ENCODE measurements at regions not wholly inside any gene's neighbourhood (a gene's known extent, or its start where the extent isn't known, plus 50 kb on each side); places are given as distances from the start of the nearest gene placed in this dataset.

- Histone ChIP-seq H3K4me1 (ENCODE audit: control insufficient read depth, insufficient read depth, low read length) (no peaks in the 10 kb centered on the region), H3K27ac (ENCODE audit: low read length) (no peak overlapping the region), H3K27me3 (ENCODE audit: control insufficient read depth, insufficient read depth, low read length) (no peaks in the 10 kb centered on the region), H3K9me3 (ENCODE audit: control insufficient read depth, insufficient read depth, low read length) (no peaks in the 10 kb centered on the region), H3K4me3 (ENCODE audit: low read length) (no peak overlapping the region), H3K36me3 (ENCODE audit: control insufficient read depth, insufficient read depth, low read length) (no peaks in the 10 kb centered on the region)
- H3K4me1 Mint-ChIP-seq: peaks cover 4 to 11% of the 10 kb centered on the region in 2 donors
- H3K36me3 Mint-ChIP-seq: no peaks in the 10 kb centered on the region
- TF ChIP-seq CTCF (IDR thresholded peaks at IDR 0.05): no peak
- intact Hi-C loops (cut with micrococcal nuclease): no loop called here
- no peak overlapping the region for H3K27ac Mint-ChIP-seq
- ATAC-seq: no peak
- no peak overlapping the region for H3K4me3 Mint-ChIP-seq
- H3K27me3 Mint-ChIP-seq (ENCODE audit: low read depth in 2 of 2): peaks cover 31 to 39% of the 10 kb centered on the region in 2 donors
- no peak for DNase-seq
- WGBS (ENCODE audit: insufficient coverage): 91% methylated on average over 3 of the region's 3 CpGs
- H3K9me3 Mint-ChIP-seq: no peaks in the 10 kb centered on the region
Measured at GRCh38 chr9:87306006-87306405, 191.7 kb upstream of the DAPK1 start.

DNA sequence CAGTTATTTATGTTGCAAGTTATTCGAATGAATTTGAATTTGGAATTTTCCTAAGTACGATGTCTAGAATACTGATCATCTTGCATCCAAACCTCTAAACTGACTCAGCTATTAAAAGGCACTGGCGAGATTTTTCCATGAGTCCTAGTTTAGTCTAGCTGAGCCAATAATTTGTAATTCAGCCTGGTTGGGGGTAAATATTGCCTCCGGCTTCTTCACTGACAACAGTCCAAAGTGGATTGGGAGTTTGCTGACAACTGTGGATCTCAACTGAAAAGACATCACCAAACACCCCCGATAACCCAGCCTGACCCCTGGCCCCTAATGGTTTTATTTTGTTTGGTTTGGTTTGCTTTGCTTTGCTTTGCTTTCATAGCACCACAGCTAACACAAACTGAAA lies 189.8 kb upstream of the DAPK1 start:
- Mint-ChIP-seq H3K27ac (no peak overlapping the region), H3K9me3 (no peaks in the 10 kb centered on the region), H3K4me1 (peaks cover 9 to 17% of the 10 kb centered on the region in 2 donors), H3K27me3 (ENCODE audit: low read depth in 2 of 2) (peaks cover 21 to 37% of the 10 kb centered on the region in 2 donors), H3K36me3 (no peaks in the 10 kb centered on the region), H3K4me3 (no peak overlapping the region)
- no peak for ATAC-seq
- no peak for DNase-seq
- no peak for TF ChIP-seq CTCF (IDR thresholded peaks at IDR 0.05)
- no peaks in the 10 kb centered on the region for H3K36me3 ChIP-seq (ENCODE audit: control insufficient read depth, insufficient read depth, low read length)
- H3K27me3 ChIP-seq (ENCODE audit: control insufficient read depth, insufficient read depth, low read length): no peaks in the 10 kb centered on the region
- no peaks in the 10 kb centered on the region for H3K4me1 ChIP-seq (ENCODE audit: control insufficient read depth, insufficient read depth, low read length)
- intact Hi-C loops (cut with micrococcal nuclease): no loop called here
- no peak overlapping the region for H3K4me3 ChIP-seq (ENCODE audit: low read length)
- no peaks in the 10 kb centered on the region for H3K9me3 ChIP-seq (ENCODE audit: control insufficient read depth, insufficient read depth, low read length)
- H3K27ac ChIP-seq (ENCODE audit: low read length): no peak overlapping the region
- whole genome bisulfite sequencing (ENCODE audit: insufficient coverage): 85% methylated on average over 5 of the region's 5 CpGs

DNA sequence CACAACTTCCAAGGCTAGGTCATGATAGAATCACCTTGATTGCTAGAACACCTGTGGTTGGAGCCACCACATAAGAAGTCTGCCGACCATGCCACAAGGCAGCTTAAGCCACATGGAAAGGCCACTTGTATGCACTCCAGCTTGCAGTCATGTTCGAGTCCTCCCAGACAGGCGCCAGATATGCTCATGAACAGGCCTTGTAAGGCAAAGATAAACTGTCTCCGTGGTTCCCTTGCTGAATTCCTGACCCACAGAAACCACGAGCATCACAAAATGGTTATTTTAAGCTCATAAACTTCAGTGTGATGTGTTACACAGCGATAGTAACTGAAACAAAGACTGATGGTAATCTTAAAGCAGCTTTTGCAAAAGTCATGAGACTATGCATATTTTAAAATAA lies 188.4 kb upstream of the DAPK1 start:
- Histone ChIP-seq H3K9me3 (ENCODE audit: control insufficient read depth, insufficient read depth, low read length) (no peaks in the 10 kb centered on the region), H3K36me3 (ENCODE audit: control insufficient read depth, insufficient read depth, low read length) (no peaks in the 10 kb centered on the region), H3K4me3 (ENCODE audit: low read length) (no peak overlapping the region), H3K27me3 (ENCODE audit: control insufficient read depth, insufficient read depth, low read length) (no peaks in the 10 kb centered on the region), H3K27ac (ENCODE audit: low read length) (no peak overlapping the region), H3K4me1 (ENCODE audit: control insufficient read depth, insufficient read depth, low read length) (no peaks in the 10 kb centered on the region)
- no peaks in the 10 kb centered on the region for H3K9me3 Mint-ChIP-seq
- H3K4me3 Mint-ChIP-seq: no peak overlapping the region
- H3K27me3 Mint-ChIP-seq (ENCODE audit: low read depth in 2 of 2): peaks cover 16 to 24% of the 10 kb centered on the region in 2 donors
- no peak for DNase-seq
- no peak for ATAC-seq
- peaks cover 9 to 17% of the 10 kb centered on the region in 2 donors for H3K4me1 Mint-ChIP-seq
- intact Hi-C loops (cut with micrococcal nuclease): no loop called here
- H3K27ac Mint-ChIP-seq: no peak overlapping the region
- no peaks in the 10 kb centered on the region for H3K36me3 Mint-ChIP-seq
- TF ChIP-seq CTCF (IDR thresholded peaks at IDR 0.05): no peak
- 21% methylated on average over 5 of the region's 6 CpGs for WGBS (ENCODE audit: insufficient coverage)

DNA sequence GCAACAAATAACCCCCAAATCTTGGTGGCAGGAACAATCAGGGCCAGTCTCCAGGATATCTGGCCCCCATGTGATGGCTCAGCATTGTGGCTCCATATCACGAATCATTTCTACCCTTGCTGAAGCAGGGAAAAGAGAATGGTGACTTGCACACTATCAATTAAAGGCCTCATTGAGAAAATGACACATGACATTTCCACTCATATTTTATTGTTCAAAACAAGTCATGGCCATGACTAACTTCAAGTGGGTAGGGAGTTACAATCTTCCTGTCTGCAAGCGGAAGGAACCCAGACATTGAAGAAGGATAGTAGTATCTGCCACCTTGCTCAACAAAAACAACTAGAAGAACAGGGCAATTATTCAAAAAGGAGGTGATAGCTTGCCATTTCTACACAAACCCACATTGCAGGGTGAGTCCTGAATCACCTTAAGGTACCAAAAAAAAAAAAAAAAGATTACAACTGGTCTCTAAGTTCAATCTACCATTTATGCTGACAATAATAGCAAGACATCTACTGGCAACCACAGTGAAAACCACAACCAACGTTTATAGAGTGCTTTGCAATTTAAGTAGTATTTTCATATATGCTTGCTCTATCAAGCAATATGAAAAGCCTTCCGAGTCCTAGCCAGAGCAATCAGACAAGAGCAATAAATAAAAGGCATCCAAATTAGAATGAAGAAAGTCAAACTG lies 186.7 kb upstream of the DAPK1 start:
- Mint-ChIP-seq H3K9me3 (no peaks in the 10 kb centered on the region), H3K27ac (no peak overlapping the region), H3K4me3 (no peak overlapping the region), H3K36me3 (no peaks in the 10 kb centered on the region), H3K4me1 (peaks cover 9 to 17% of the 10 kb centered on the region in 2 donors), H3K27me3 (ENCODE audit: low read depth in 2 of 2) (peaks cover 8 to 17% of the 10 kb centered on the region in 2 donors)
- ATAC-seq (peak in 1 of 3 donors; percentile 43), DNase-seq (no peak)
- Histone ChIP-seq H3K4me3 (ENCODE audit: low read length) (no peak overlapping the region), H3K4me1 (ENCODE audit: control insufficient read depth, insufficient read depth, low read length) (no peaks in the 10 kb centered on the region), H3K36me3 (ENCODE audit: control insufficient read depth, insufficient read depth, low read length) (no peaks in the 10 kb centered on the region), H3K27ac (ENCODE audit: low read length) (no peak overlapping the region), H3K27me3 (ENCODE audit: control insufficient read depth, insufficient read depth, low read length) (no peaks in the 10 kb centered on the region), H3K9me3 (ENCODE audit: control insufficient read depth, insufficient read depth, low read length) (no peaks in the 10 kb centered on the region)
- TF ChIP-seq CTCF (IDR thresholded peaks at IDR 0.05): no peak
- 80% methylated on average over 2 of the region's 4 CpGs for WGBS (ENCODE audit: insufficient coverage)
- intact Hi-C loops (cut with micrococcal nuclease): no loop called here
